Small intestine (tissue), 7 donors: ENCODE measurements at regions not wholly inside any gene's neighbourhood (a gene's known extent, or its start where the extent isn't known, plus 50 kb on each side); places are given as distances from the start of the nearest gene placed in this dataset.

ENCODE experiments used
- DNase-seq, 2 donors: peaks; one replicate each; pipeline versions ENCODE4 v3.0.0 to v3.0.0-alpha.2; 2013
- FAIRE-seq: peaks from 2 replicates; lab custom pipeline; 2012; peaks lifted over from hg19 to GRCh38; lab: Jason Lieb, UNC
- H3K27ac ChIP-seq, 3 donors: one replicate each; pipeline ENCODE4 v1.5.1; 2013; ENCODE audit warnings: low read length in 2 of 3, mild to moderate bottlenecking in 2 of 3, control low read depth in 1 of 3, inconsistent platforms in 1 of 3, low read depth in 1 of 3, moderate library complexity in 1 of 3
- H3K27me3 ChIP-seq, 3 donors: one replicate each; pipeline ENCODE4 v1.6.1; 2013; ENCODE audit warnings: low read length in 3 of 3, inconsistent platforms in 1 of 3; ENCODE audit not compliant: control insufficient read depth in 3 of 3, insufficient read depth in 3 of 3
- H3K36me3 ChIP-seq, 3 donors: one replicate each; pipeline ENCODE4 v1.6.1; 2013; ENCODE audit warnings: low read length in 3 of 3, inconsistent platforms in 1 of 3, low read depth in 1 of 3, mild to moderate bottlenecking in 1 of 3, moderate library complexity in 1 of 3; ENCODE audit not compliant: control insufficient read depth in 3 of 3, insufficient read depth in 2 of 3
- H3K4me1 ChIP-seq, 3 donors: one replicate each; pipeline ENCODE4 v1.6.1; 2013; ENCODE audit warnings: low read length in 2 of 3, inconsistent platforms in 1 of 3, low read depth in 1 of 3, mild to moderate bottlenecking in 1 of 3, moderate library complexity in 1 of 3; ENCODE audit not compliant: control insufficient read depth in 3 of 3, insufficient read depth in 2 of 3
- H3K4me3 ChIP-seq, 3 donors: one replicate each; pipeline ENCODE4 v1.5.1; 2013; ENCODE audit warnings: low read length in 3 of 3, control low read depth in 1 of 3, inconsistent platforms in 1 of 3, low read depth in 1 of 3, mild to moderate bottlenecking in 1 of 3, moderate library complexity in 1 of 3
- H3K9me3 ChIP-seq, 2 donors: one replicate each; pipeline ENCODE4 v1.6.1; 2013; ENCODE audit warnings: low read depth in 1 of 2, low read length in 1 of 2; ENCODE audit not compliant: control insufficient read depth in 2 of 2, insufficient read depth in 1 of 2
- WGBS, 3 donors: extraction: QIAGEN DNeasy Blood & Tissue Kit; methylation state at CpG; one replicate each; pipeline ENCODE4 v1.1.7; 2013; 5-methylcytosine and 5-hydroxymethylcytosine counted together
- donor health status: healthy with polysubstance abuse.
- donor health status: control.
- donor health status: control.
- donor health status: Bipolar disorder and iron deficiency.
- donor health status: healthy.

DNA sequence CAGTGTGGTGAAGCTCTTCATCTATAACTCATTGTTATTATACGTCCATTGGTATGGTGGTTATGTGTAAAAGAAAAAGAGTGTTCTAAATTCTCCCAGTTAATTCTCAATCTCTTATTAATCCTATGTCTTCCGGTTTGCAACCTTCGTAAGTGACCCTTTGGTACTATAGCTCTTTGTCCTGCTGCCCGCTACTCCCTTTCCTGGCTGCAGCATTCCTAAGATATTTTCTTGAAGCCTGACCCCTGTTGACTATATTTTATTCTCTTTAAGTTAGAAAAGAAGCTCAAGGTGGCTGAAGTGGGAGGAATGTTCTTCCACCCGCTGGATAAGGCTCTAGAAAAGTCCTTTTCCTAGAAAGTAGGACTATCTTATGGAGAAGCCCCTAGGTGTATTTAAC is 684.8 kb downstream of the SOCS6 start:
- 57 to 63% (median 61%) methylated on average over 5 of the region's 5 CpGs for WGBS, 3 donors
- DNase-seq (no peak), FAIRE-seq (no peak)
- H3K27me3 ChIP-seq = no peaks in the 10 kb centered on the region
- H3K36me3 ChIP-seq = no peaks in the 10 kb centered on the region
- no peak overlapping the region for H3K4me3 ChIP-seq
- H3K4me1 ChIP-seq = no peaks in the 10 kb centered on the region
- peaks cover 0 to 6% of the 10 kb centered on the region in 2 donors for H3K9me3 ChIP-seq
- no peak overlapping the region for H3K27ac ChIP-seq

DNA sequence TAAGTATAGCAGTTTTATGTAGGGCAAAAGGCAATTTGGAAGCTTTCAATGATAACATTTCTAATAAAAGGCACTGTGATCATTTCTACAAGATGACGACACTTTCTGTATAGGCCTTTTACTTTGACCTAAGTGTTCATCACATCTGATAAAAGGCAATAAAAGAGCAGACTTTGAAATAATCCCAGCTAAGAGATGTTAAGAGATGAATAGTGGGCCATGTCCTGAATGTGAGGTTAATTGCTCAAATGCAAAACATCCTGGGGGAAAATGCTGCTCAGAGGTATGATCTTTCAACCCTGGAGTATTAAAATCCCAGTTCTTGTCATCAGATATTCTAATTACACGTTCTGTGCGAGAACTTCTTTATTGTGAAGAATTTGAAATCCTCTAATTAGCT is 677.6 kb downstream of the SOCS6 start:
- DNase-seq (no peak), FAIRE-seq (no peak)
- Histone ChIP-seq H3K9me3 (peaks cover 0 to 6% of the 10 kb centered on the region in 2 donors), H3K36me3 (no peaks in the 10 kb centered on the region), H3K4me3 (no peak overlapping the region), H3K27ac (no peak overlapping the region), H3K4me1 (no peaks in the 10 kb centered on the region), H3K27me3 (no peaks in the 10 kb centered on the region)
- 18 to 57% (median 30%) methylated on average over 3 of the region's 3 CpGs for WGBS, 3 donors

DNA sequence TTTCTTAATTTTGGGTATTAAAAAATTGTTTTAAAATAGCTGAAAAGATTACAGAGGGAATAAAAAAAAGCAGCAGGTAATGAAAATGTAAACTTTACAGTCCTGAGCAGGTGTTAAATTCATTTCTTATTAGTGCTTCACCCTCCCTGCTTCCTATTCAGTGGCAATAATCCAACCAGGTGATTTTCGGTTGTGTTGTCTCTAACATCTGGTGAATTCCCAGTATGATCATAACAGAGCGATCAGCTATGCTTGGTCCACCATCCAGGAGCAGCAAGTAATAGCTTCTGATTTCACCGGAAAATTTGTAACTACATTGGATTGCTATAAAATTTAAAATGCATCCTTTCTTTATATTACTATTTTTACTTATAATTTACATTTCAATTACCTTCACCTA is 673.1 kb downstream of the SOCS6 start:
- H3K27ac ChIP-seq = no peak overlapping the region
- FAIRE-seq (no peak), DNase-seq (no peak)
- H3K4me1 ChIP-seq = no peaks in the 10 kb centered on the region
- H3K9me3 ChIP-seq = no peaks in the 10 kb centered on the region
- WGBS, 3 donors = 77 to 91% (median 77%) methylated on average over 3 of the region's 3 CpGs
- no peak overlapping the region for H3K4me3 ChIP-seq
- no peaks in the 10 kb centered on the region for H3K36me3 ChIP-seq
- H3K27me3 ChIP-seq = no peaks in the 10 kb centered on the region

DNA sequence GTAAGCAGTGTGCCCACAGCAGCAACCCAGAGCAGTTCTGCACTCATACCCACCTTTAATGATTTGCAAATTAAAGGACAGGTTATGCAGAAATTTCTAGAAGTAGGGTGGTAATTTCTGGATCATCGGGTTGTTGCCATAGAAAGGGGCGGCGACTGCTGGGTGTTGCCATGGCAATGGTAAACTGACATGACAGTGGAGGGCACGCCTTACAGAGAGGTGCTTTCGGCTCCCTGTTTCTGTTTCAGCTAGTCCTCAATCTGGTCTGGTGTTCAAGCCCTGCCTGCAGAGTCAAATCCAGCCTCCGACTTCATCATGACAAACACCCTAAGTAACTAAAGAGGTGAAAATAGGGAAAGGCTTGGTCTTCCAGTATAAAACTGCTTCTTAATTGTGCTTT is 667.7 kb downstream of the SOCS6 start:
- FAIRE-seq = no peak
- H3K4me3 ChIP-seq = no peak overlapping the region
- WGBS, 3 donors = 74 to 78% (median 77%) methylated on average over 6 of the region's 6 CpGs

DNA sequence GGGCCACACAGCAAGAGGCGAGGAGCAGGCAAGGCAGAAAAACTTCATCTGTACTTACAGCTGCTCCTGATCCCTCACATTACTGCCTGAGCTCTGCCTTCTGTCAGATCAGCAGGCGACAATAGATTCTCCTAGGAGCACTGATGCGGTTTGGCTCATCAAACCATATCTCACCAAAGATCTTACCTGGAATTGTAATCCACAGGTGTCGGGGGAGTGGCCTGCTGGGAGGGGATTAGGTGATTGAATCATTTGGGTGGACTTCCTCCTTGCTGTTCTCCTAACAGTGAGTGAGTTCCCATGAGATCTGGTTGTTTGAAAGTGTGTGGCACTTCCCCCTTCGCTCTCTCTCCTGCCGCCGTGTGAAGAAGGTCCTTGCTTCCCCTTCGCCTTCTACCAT is 647.3 kb downstream of the SOCS6 start:
- WGBS, 3 donors = 74 to 80% (median 77%) methylated on average over 8 of the region's 8 CpGs
- Histone ChIP-seq H3K4me1 (no peaks in the 10 kb centered on the region), H3K27ac (no peak overlapping the region), H3K27me3 (no peaks in the 10 kb centered on the region), H3K9me3 (no peaks in the 10 kb centered on the region), H3K36me3 (no peaks in the 10 kb centered on the region), H3K4me3 (no peak overlapping the region)
- FAIRE-seq = no peak
- DNase-seq = no peak

More for the DNA sequence above, 667.7 kb downstream of the SOCS6 start:
- Histone ChIP-seq H3K36me3 (no peaks in the 10 kb centered on the region), H3K27ac (no peak overlapping the region), H3K27me3 (no peaks in the 10 kb centered on the region), H3K4me1 (no peaks in the 10 kb centered on the region), H3K9me3 (no peaks in the 10 kb centered on the region)
- DNase-seq = no peak

DNA sequence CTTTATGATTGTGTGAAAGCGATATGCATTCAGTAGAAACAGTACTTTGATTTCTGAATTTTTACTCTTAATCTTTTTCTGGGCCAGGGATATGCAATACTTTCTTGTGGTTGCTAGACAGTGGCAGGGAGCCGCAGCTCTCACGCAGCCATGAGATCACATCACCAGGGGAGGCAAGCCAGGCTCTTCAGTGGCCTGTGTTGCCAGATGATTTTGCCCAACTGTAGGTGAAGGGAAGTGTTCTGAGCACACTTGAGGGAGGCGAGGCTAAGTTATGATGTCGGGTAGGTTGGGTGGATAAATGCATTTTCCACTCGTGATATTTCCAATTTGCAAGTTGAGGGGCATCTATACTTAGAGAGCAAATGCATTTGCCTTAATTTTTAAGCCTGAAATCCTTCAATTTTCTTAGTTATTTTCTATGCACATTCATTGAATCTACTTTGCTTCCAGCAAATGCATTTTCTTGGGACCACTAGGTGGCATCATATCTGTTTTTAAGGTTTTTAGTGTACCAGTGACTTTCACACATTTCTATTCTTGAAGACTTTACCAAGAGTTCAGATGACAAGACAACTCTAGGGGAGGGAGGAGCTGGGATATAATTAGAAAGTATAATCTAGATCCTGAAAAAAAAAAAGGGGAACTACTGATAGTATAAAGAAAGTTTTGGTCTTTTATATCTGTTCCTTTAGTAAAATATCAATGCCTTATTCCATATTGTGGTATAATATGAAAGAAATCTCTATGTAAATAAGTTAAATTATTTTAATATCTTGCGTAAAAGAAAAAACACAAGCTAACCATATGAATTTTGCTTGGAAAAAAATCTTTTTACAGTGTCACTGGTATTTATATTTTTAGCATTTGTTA is 643.3 kb downstream of the SOCS6 start:
- Histone ChIP-seq H3K36me3 (no peaks in the 10 kb centered on the region), H3K4me3 (no peak overlapping the region), H3K4me1 (no peaks in the 10 kb centered on the region), H3K27ac (no peak overlapping the region), H3K27me3 (no peaks in the 10 kb centered on the region), H3K9me3 (no peaks in the 10 kb centered on the region)
- peak in 1 of 2 donors; percentile 22 for DNase-seq
- no peak for FAIRE-seq
- WGBS, 3 donors = 50 to 63% (median 57%) methylated on average over 7 of the region's 7 CpGs

DNA sequence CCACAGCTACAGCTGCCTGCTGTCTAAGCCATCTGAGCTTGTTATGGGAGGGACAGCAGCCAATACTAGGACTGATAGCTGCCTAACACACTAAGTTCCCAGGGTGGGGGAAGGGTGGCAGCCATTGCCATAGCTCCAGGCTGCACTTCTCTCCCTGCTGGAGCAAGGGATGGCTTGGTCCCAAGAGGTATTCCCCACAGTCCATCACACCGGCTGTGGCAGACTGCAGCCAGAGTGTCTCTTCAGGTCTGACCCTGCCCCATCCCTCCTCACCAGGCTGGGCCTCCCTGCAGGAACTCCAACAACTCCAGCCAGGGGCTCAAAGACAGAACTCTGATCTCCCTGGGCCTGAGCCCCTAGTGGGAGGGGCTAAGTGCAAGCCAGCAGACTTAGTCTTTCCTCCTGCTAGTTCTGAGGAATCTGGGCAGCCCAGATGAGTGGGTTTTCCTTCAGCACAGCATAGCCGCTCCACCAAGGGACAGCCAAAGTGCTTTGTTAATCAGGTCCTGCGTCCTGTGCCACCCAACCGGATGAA is 632.1 kb downstream of the SOCS6 start:
- H3K4me3 ChIP-seq = no peak overlapping the region
- peaks cover 0 to 12% of the 10 kb centered on the region in 2 donors for H3K9me3 ChIP-seq
- WGBS, 3 donors = 77 to 97% (median 84%) methylated on average over 4 of the region's 4 CpGs
- FAIRE-seq (no peak), DNase-seq (no peak)
- H3K27ac ChIP-seq = no peak overlapping the region
- H3K27me3 ChIP-seq = no peaks in the 10 kb centered on the region
- H3K4me1 ChIP-seq = no peaks in the 10 kb centered on the region
- H3K36me3 ChIP-seq = no peaks in the 10 kb centered on the region

DNA sequence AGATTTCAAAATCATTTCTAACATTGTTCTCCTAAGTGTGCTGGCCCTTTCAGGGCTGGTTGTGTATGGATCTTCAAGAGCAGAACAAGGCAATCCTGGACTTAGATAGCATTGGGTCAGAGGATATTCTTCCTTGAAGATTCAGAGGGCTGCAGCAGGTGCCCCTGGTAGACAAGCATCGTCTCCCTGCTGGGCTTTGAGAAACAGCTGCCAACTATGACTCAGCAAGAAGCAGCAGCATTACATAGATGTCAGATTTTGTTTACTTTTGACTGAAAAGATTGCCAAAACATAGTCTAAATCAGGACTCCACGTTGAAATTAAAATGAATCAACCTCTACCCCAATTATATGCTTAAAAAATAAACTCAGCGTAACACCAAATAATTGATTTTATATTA is 618.8 kb downstream of the SOCS6 start:
- Histone ChIP-seq H3K4me3 (no peak overlapping the region), H3K9me3 (no peaks in the 10 kb centered on the region), H3K4me1 (no peaks in the 10 kb centered on the region), H3K36me3 (no peaks in the 10 kb centered on the region), H3K27me3 (no peaks in the 10 kb centered on the region), H3K27ac (no peak overlapping the region)
- DNase-seq (no peak), FAIRE-seq (no peak)
- 32 to 36% (median 32%) methylated on average over 3 of the region's 3 CpGs for WGBS, 3 donors
